Small intestine (tissue), 7 donors: ENCODE measurements at regions not wholly inside any gene's neighbourhood (a gene's known extent, or its start where the extent isn't known, plus 50 kb on each side); places are given as distances from the start of the nearest gene placed in this dataset.
"Not testable (repeated sequence)": the region's sequence is repeated elsewhere in the genome, so short reads cannot be mapped to it uniquely, and the experiment has no call there.

Experiments used
- DNase-seq, 2 donors: peaks; one replicate each; pipeline versions ENCODE4 v3.0.0 to v3.0.0-alpha.2; 2013
- FAIRE-seq: peaks from 2 replicates; lab custom pipeline; 2012; peaks lifted over from hg19 to GRCh38; lab: Jason Lieb, UNC
- H3K27ac ChIP-seq, 3 donors: one replicate each; pipeline ENCODE4 v1.5.1; 2013; ENCODE audit warnings: low read length in 2 of 3, mild to moderate bottlenecking in 2 of 3, control low read depth in 1 of 3, inconsistent platforms in 1 of 3, low read depth in 1 of 3, moderate library complexity in 1 of 3
- H3K27me3 ChIP-seq, 3 donors: one replicate each; pipeline ENCODE4 v1.6.1; 2013; ENCODE audit warnings: low read length in 3 of 3, inconsistent platforms in 1 of 3; ENCODE audit not compliant: control insufficient read depth in 3 of 3, insufficient read depth in 3 of 3
- H3K36me3 ChIP-seq, 3 donors: one replicate each; pipeline ENCODE4 v1.6.1; 2013; ENCODE audit warnings: low read length in 3 of 3, inconsistent platforms in 1 of 3, low read depth in 1 of 3, mild to moderate bottlenecking in 1 of 3, moderate library complexity in 1 of 3; ENCODE audit not compliant: control insufficient read depth in 3 of 3, insufficient read depth in 2 of 3
- H3K4me1 ChIP-seq, 3 donors: one replicate each; pipeline ENCODE4 v1.6.1; 2013; ENCODE audit warnings: low read length in 2 of 3, inconsistent platforms in 1 of 3, low read depth in 1 of 3, mild to moderate bottlenecking in 1 of 3, moderate library complexity in 1 of 3; ENCODE audit not compliant: control insufficient read depth in 3 of 3, insufficient read depth in 2 of 3
- H3K4me3 ChIP-seq, 3 donors: one replicate each; pipeline ENCODE4 v1.5.1; 2013; ENCODE audit warnings: low read length in 3 of 3, control low read depth in 1 of 3, inconsistent platforms in 1 of 3, low read depth in 1 of 3, mild to moderate bottlenecking in 1 of 3, moderate library complexity in 1 of 3
- H3K9me3 ChIP-seq, 2 donors: one replicate each; pipeline ENCODE4 v1.6.1; 2013; ENCODE audit warnings: low read depth in 1 of 2, low read length in 1 of 2; ENCODE audit not compliant: control insufficient read depth in 2 of 2, insufficient read depth in 1 of 2
- WGBS, 3 donors: extraction: QIAGEN DNeasy Blood & Tissue Kit; methylation state at CpG; one replicate each; pipeline ENCODE4 v1.1.7; 2013; 5-methylcytosine and 5-hydroxymethylcytosine counted together
- donor health status: healthy with polysubstance abuse.
- donor health status: control.
- donor health status: control.
- donor health status: Bipolar disorder and iron deficiency.
- donor health status: healthy.

DNA sequence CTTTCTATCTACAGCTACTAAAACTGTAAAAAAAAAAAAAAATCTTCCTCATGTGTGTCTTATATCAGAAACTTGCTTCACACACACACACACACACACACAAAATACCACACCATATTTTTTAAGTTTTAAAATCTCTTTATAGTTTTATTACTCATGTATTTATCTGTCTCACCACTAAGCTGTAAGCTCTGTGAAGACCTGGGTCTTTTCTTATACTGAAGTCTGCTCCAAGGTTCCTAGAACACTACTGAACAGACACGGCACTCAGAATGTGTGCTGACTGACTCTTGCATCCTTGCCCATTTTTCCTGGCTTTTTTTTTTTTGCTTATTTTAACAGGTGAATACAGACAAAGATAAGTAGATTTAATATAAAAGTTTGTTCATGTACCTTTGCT, 135.6 kb upstream of the CXXC4 start:
- whole genome bisulfite sequencing, 3 donors: 77 to 85% (median 82%) methylated on average over 1 of the region's 1 CpG
- no peak for FAIRE-seq
- no peak overlapping the region for H3K27ac ChIP-seq

GRCh38 chr4:104631000-104631399, 136.3 kb upstream of the CXXC4 start:
- no peak overlapping the region for H3K4me3 ChIP-seq
- no peaks in the 10 kb centered on the region for H3K36me3 ChIP-seq
- no peak for DNase-seq
- H3K4me1 ChIP-seq: no peaks in the 10 kb centered on the region
- 88 to 92% (median 89%) methylated on average over 1 of the region's 1 CpG for WGBS, 3 donors
- H3K27ac ChIP-seq: no peak overlapping the region
- FAIRE-seq: no peak
- no peaks in the 10 kb centered on the region for H3K27me3 ChIP-seq
- H3K9me3 ChIP-seq: no peaks in the 10 kb centered on the region

More for the DNA sequence above, 135.6 kb upstream of the CXXC4 start:
- H3K27me3 ChIP-seq: no peaks in the 10 kb centered on the region
- no peaks in the 10 kb centered on the region for H3K9me3 ChIP-seq
- H3K4me1 ChIP-seq: no peaks in the 10 kb centered on the region
- DNase-seq: no peak
- no peak overlapping the region for H3K4me3 ChIP-seq
- H3K36me3 ChIP-seq: no peaks in the 10 kb centered on the region

- FAIRE-seq: no peak
- 49 to 56% (median 56%) methylated on average over 3 of the region's 3 CpGs for WGBS, 3 donors
- no peak for DNase-seq
Measured at GRCh38 chr4:104641418-104641817, 146.7 kb upstream of the CXXC4 start.

GRCh38 chr4:104642521-104642920, 147.8 kb upstream of the CXXC4 start:
- Histone ChIP-seq H3K27ac (no peak overlapping the region), H3K27me3 (no peaks in the 10 kb centered on the region), H3K36me3 (no peaks in the 10 kb centered on the region), H3K4me3 (no peak overlapping the region), H3K9me3 (no peaks in the 10 kb centered on the region), H3K4me1 (no peaks in the 10 kb centered on the region)
- DNase-seq (no peak), FAIRE-seq (no peak)
- 37 to 53% (median 40%) methylated on average over 3 of the region's 3 CpGs for WGBS, 3 donors

More at GRCh38 chr4:104641418-104641817, 146.7 kb upstream of the CXXC4 start:
- no peaks in the 10 kb centered on the region for H3K27me3 ChIP-seq
- H3K4me1 ChIP-seq: no peaks in the 10 kb centered on the region
- no peak overlapping the region for H3K27ac ChIP-seq
- H3K9me3 ChIP-seq: no peaks in the 10 kb centered on the region
- no peak overlapping the region for H3K4me3 ChIP-seq
- no peaks in the 10 kb centered on the region for H3K36me3 ChIP-seq

DNA sequence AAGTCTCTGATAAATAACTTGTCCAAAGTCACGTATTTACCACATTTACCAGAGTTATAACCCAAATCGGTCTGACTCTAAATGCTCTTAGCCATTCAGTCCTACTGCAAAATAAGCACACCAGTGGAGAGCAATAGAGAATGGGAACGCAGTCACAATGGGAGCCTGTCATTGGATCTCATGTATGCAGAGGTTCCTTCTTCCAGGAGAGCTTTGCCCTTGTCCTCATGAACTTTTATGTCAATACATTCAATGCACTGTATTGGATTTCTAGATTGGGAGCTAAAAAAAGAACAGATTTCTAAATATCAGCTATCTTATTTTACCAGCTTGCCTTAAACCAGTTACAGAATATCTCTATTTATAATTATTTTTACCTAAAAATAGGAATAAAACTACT, 149.1 kb upstream of the CXXC4 start:
- no peaks in the 10 kb centered on the region for H3K36me3 ChIP-seq
- FAIRE-seq: no peak
- 88 to 90% (median 88%) methylated on average over 3 of the region's 3 CpGs for WGBS, 3 donors

GRCh38 chr4:104649631-104650030, 154.9 kb upstream of the CXXC4 start:
- DNase-seq: no peak
- no peaks in the 10 kb centered on the region for H3K4me1 ChIP-seq
- WGBS, 3 donors: 89 to 100% (median 93%) methylated on average over 1 of the region's 1 CpG
- H3K36me3 ChIP-seq: no peaks in the 10 kb centered on the region
- H3K9me3 ChIP-seq: peaks cover 0 to 3% of the 10 kb centered on the region in 2 donors
- no peaks in the 10 kb centered on the region for H3K27me3 ChIP-seq
- no peak for FAIRE-seq
- no peak overlapping the region for H3K27ac ChIP-seq
- no peak overlapping the region for H3K4me3 ChIP-seq

More for the DNA sequence above, 149.1 kb upstream of the CXXC4 start:
- H3K27ac ChIP-seq: no peak overlapping the region
- H3K4me3 ChIP-seq: no peak overlapping the region
- no peaks in the 10 kb centered on the region for H3K4me1 ChIP-seq
- DNase-seq: no peak
- H3K9me3 ChIP-seq: no peaks in the 10 kb centered on the region
- H3K27me3 ChIP-seq: no peaks in the 10 kb centered on the region

DNA sequence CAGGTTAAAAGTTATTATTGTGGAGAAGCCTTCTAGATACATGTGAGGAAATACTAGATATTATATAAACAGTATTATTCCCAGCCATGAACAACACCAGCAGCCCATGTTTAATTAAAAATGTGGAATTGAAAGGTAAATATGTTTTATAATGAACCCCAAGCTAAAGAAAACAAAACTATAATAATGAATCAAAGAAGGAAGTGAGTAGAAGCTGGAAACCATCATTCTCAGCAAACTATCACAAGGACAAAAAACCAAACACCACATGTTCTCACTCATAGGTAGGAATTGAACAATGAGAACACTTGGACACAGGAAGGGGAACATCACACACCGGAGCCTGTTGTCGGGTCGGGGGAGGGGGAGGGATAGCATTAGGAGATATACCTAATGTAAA, 167.6 kb upstream of the CXXC4 start:
- WGBS, 3 donors: 78 to 94% (median 86%) methylated on average over 3 of the region's 3 CpGs
- not testable (repeated sequence) for H3K4me1 ChIP-seq, H3K27me3 ChIP-seq, H3K4me3 ChIP-seq, FAIRE-seq, H3K36me3 ChIP-seq, DNase-seq, H3K9me3 ChIP-seq, H3K27ac ChIP-seq

DNA sequence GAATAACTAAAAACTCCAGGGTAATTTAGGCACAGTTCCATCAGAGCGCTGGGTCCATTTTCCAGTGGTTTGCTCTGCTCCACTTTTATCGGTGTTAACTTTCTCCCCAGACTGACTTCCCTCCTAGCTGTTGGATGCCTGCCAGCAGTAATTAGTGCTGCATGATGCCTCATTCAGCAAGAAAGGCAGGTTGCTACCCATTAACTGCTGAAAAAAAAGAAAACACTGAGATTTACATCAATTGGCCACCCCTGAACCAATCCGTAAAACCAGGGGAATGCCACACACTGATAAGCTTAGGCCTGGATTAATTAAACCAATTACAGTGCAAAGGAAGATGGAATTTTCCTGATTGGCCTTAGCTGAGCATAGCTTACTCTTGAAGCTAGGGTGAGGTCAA, 182.4 kb upstream of the CXXC4 start:
- no peak overlapping the region for H3K4me3 ChIP-seq
- H3K27me3 ChIP-seq: no peaks in the 10 kb centered on the region
- no peaks in the 10 kb centered on the region for H3K4me1 ChIP-seq
- 18 to 33% (median 22%) methylated on average over 3 of the region's 3 CpGs for WGBS, 3 donors
- H3K9me3 ChIP-seq: no peaks in the 10 kb centered on the region
- H3K27ac ChIP-seq: no peak overlapping the region
- no peaks in the 10 kb centered on the region for H3K36me3 ChIP-seq
- FAIRE-seq (no peak), DNase-seq (peak; percentile 64 to 67)

DNA sequence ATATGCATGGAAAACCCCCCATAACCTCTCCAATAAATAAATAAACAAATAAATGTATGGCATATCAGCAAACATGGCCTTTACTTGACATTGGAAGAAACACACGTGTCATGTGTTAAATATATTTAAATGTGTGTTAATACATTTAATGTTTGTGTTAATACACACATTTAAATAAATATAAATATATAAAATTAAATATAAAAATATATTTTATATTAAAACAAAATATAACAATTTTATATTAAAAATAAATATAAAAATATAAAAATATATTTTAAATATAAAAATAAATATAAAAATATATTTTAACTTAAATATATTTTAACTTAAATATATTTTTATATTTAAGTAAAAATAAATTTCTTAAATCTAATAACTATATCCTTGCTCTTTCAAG, 187.6 kb upstream of the CXXC4 start:
- DNase-seq: no peak
- H3K27me3 ChIP-seq: no peaks in the 10 kb centered on the region
- peak; percentile 99 for FAIRE-seq
- H3K4me3 ChIP-seq: no peak overlapping the region
- peaks cover 0 to 4% of the 10 kb centered on the region in 2 donors for H3K9me3 ChIP-seq
- no peak overlapping the region for H3K27ac ChIP-seq
- no peaks in the 10 kb centered on the region for H3K4me1 ChIP-seq
- 79 to 82% (median 82%) methylated on average over 1 of the region's 1 CpG for WGBS, 3 donors
- H3K36me3 ChIP-seq: no peaks in the 10 kb centered on the region
